WTC11 (cell line): ENCODE measurements at regions not wholly inside any gene's neighbourhood (a gene's known extent, or its start where the extent isn't known, plus 50 kb on each side); places are given as distances from the start of the nearest gene placed in this dataset.

Experiments
- ATAC-seq: fragments of 200-7000 bp; cut with Tn5 transposase; 2 replicates; pipeline ENCODE4 v1.10.0; 2021; ENCODE audit warnings: mild to moderate bottlenecking, moderate library complexity
- CTCF ChIA-PET: fragments of 300-600 bp; sonication (Branson Sonifier 250); formaldehyde crosslinking; loops from one replicate; lab custom pipeline; 2021; ENCODE audit warnings: antibody characterized with exemption; lab: Charles Lee
- POLR2A ChIA-PET: fragments of 350-600 bp; sonication (Branson Sonifier 250); formaldehyde crosslinking; loops from one replicate; lab custom pipeline; 2021; ENCODE audit warnings: antibody characterized with exemption; lab: Charles Lee
- DNase-seq: peaks from one replicate; pipeline ENCODE4 v3.0.0; 2021; ENCODE audit warnings: low spot score
- H3K27ac Mint-ChIP-seq: 2 replicates; pipeline ENCODE4 v1.8.0; 2021; ENCODE audit warnings: mixed read lengths
- H3K27me3 Mint-ChIP-seq: 2 replicates; pipeline ENCODE4 v1.8.0; 2021; ENCODE audit warnings: low read depth, mild to moderate bottlenecking, moderate library complexity, mixed read lengths
- H3K36me3 Mint-ChIP-seq: 2 replicates; pipeline ENCODE4 v1.8.0; 2021; ENCODE audit warnings: mixed read lengths
- H3K4me1 Mint-ChIP-seq: 2 replicates; pipeline ENCODE4 v1.8.0; 2022; ENCODE audit warnings: mixed read lengths
- H3K4me3 Mint-ChIP-seq: 2 replicates; pipeline ENCODE4 v1.8.0; 2021; ENCODE audit warnings: mild to moderate bottlenecking, moderate library complexity, mixed read lengths
- H3K9me3 Mint-ChIP-seq: 2 replicates; pipeline ENCODE4 v1.8.0; 2021; ENCODE audit warnings: mixed read lengths
- AR ChIP-seq: fragments of 250-450 bp; sonication (Bioruptor Pico); IDR thresholded peaks from 2 replicates; pipeline ENCODE4 v1.9.0; 2021; ENCODE audit warnings: mild to moderate bottlenecking
- ATF2 ChIP-seq: sonication (generic); formaldehyde crosslinking; IDR thresholded peaks from 2 replicates; pipeline ENCODE4 v1.8.1; 2022; ENCODE audit warnings: low read depth, missing genetic modification reagents, borderline replicate concordance
- E2F1 ChIP-seq: sonication (generic); formaldehyde crosslinking; IDR thresholded peaks from 2 replicates; pipeline ENCODE4 v1.8.0; 2022; ENCODE audit warnings: mild to moderate bottlenecking, missing genetic modification reagents
- SP1 ChIP-seq: sonication (generic); formaldehyde crosslinking; conservative IDR thresholded peaks from 2 replicates; pipeline ENCODE4 v1.8.1; 2022; ENCODE audit warnings: missing genetic modification reagents
- USF2 ChIP-seq: sonication (generic); formaldehyde crosslinking; IDR thresholded peaks from 2 replicates; pipeline ENCODE4 v1.8.1; 2023; ENCODE audit warnings: mild to moderate bottlenecking, missing genetic modification reagents, moderate library complexity
- ZNF219 ChIP-seq: sonication (generic); formaldehyde crosslinking; IDR thresholded peaks from 2 replicates; pipeline ENCODE4 v1.8.0; 2023; ENCODE audit warnings: missing genetic modification reagents, mild to moderate bottlenecking, borderline replicate concordance
- ZNF416 ChIP-seq: fragments of 250-450 bp; sonication (Bioruptor Pico); IDR thresholded peaks from 2 replicates; pipeline ENCODE4 v1.9.0; 2021; ENCODE audit warnings: mild to moderate bottlenecking, inconsistent platforms
- ZNF425 ChIP-seq: fragments of 250-450 bp; sonication (Bioruptor Pico); conservative IDR thresholded peaks from 2 replicates; pipeline ENCODE4 v1.9.0; 2021; ENCODE audit warnings: mild to moderate bottlenecking
- TF ChIP-seq, protein P1 (sequence below): sonication (generic); formaldehyde crosslinking; IDR thresholded peaks from 2 replicates; pipeline ENCODE4 v1.8.1; 2023; ENCODE audit warnings: mild to moderate bottlenecking, moderate library complexity, missing genetic modification reagents
- TF ChIP-seq, protein P2 (sequence below): sonication (generic); formaldehyde crosslinking; IDR thresholded peaks from 2 replicates; pipeline ENCODE4 v1.8.1; 2023; ENCODE audit warnings: mild to moderate bottlenecking, missing genetic modification reagents, borderline replicate concordance
- TF ChIP-seq, protein P3 (sequence below): sonication (generic); formaldehyde crosslinking; IDR thresholded peaks from 2 replicates; pipeline ENCODE4 v1.8.1; 2023; ENCODE audit warnings: mild to moderate bottlenecking, missing genetic modification reagents
- TF ChIP-seq, protein P4 (sequence below): sonication (generic); formaldehyde crosslinking; conservative IDR thresholded peaks from 2 replicates; pipeline ENCODE4 v1.8.1; 2023; ENCODE audit warnings: mild to moderate bottlenecking, low read depth, missing genetic modification reagents, moderate library complexity
- TF ChIP-seq, protein P5 (sequence below): sonication (generic); formaldehyde crosslinking; conservative IDR thresholded peaks from 2 replicates; pipeline ENCODE4 v1.8.1; 2022; ENCODE audit warnings: mild to moderate bottlenecking, missing genetic modification reagents

GRCh38 chr20:59412181-59412580 lies 111.8 kb downstream of the EDN3 start (continued):
- TF ChIP-seq, protein P1, sequence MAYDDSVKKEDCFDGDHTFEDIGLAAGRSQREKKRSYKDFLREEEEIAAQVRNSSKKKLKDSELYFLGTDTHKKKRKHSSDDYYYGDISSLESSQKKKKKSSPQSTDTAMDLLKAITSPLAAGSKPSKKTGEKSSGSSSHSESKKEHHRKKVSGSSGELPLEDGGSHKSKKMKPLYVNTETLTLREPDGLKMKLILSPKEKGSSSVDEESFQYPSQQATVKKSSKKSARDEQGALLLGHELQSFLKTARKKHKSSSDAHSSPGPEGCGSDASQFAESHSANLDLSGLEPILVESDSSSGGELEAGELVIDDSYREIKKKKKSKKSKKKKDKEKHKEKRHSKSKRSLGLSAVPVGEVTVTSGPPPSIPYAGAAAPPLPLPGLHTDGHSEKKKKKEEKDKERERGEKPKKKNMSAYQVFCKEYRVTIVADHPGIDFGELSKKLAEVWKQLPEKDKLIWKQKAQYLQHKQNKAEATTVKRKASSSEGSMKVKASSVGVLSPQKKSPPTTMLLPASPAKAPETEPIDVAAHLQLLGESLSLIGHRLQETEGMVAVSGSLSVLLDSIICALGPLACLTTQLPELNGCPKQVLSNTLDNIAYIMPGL (CRISPR knock-in tag): no peak
- no peak for TF ChIP-seq ZNF416 (CRISPR knock-in tag)

GRCh38 chr20:59412875-59413284 lies 112.5 kb downstream of the EDN3 start:
- Mint-ChIP-seq H3K4me3 (no peak overlapping the region), H3K4me1 (peaks cover 12% of the 10 kb centered on the region), H3K27me3 (peaks cover 5% of the 10 kb centered on the region; the same call in 1 of the 2 replicates), H3K9me3 (peaks cover 13% of the 10 kb centered on the region), H3K27ac (no peak overlapping the region), H3K36me3 (peaks cover 4% of the 10 kb centered on the region)
- CTCF ChIA-PET: interaction anchor here (0.7 to 1.7 kb wide), 15 partner anchors 9 to 543 kb away, joined by 3 to 10 read pairs (median 4); partner anchors contain the start of gene ATP5F1E
- POLR2A ChIA-PET: no interaction called here
- ATAC-seq: peak; percentile 47
- TF ChIP-seq, protein P2, sequence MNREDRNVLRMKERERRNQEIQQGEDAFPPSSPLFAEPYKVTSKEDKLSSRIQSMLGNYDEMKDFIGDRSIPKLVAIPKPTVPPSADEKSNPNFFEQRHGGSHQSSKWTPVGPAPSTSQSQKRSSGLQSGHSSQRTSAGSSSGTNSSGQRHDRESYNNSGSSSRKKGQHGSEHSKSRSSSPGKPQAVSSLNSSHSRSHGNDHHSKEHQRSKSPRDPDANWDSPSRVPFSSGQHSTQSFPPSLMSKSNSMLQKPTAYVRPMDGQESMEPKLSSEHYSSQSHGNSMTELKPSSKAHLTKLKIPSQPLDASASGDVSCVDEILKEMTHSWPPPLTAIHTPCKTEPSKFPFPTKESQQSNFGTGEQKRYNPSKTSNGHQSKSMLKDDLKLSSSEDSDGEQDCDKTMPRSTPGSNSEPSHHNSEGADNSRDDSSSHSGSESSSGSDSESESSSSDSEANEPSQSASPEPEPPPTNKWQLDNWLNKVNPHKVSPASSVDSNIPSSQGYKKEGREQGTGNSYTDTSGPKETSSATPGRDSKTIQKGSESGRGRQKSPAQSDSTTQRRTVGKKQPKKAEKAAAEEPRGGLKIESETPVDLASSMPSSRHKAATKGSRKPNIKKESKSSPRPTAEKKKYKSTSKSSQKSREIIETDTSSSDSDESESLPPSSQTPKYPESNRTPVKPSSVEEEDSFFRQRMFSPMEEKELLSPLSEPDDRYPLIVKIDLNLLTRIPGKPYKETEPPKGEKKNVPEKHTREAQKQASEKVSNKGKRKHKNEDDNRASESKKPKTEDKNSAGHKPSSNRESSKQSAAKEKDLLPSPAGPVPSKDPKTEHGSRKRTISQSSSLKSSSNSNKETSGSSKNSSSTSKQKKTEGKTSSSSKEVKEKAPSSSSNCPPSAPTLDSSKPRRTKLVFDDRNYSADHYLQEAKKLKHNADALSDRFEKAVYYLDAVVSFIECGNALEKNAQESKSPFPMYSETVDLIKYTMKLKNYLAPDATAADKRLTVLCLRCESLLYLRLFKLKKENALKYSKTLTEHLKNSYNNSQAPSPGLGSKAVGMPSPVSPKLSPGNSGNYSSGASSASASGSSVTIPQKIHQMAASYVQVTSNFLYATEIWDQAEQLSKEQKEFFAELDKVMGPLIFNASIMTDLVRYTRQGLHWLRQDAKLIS: no peak
- no peak for TF ChIP-seq SP1 (CRISPR knock-in tag)
- TF ChIP-seq USF2 (CRISPR knock-in tag): no peak
- TF ChIP-seq ATF2 (CRISPR knock-in tag): no peak
- TF ChIP-seq, protein P3, sequence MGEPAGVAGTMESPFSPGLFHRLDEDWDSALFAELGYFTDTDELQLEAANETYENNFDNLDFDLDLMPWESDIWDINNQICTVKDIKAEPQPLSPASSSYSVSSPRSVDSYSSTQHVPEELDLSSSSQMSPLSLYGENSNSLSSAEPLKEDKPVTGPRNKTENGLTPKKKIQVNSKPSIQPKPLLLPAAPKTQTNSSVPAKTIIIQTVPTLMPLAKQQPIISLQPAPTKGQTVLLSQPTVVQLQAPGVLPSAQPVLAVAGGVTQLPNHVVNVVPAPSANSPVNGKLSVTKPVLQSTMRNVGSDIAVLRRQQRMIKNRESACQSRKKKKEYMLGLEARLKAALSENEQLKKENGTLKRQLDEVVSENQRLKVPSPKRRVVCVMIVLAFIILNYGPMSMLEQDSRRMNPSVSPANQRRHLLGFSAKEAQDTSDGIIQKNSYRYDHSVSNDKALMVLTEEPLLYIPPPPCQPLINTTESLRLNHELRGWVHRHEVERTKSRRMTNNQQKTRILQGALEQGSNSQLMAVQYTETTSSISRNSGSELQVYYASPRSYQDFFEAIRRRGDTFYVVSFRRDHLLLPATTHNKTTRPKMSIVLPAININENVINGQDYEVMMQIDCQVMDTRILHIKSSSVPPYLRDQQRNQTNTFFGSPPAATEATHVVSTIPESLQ (CRISPR knock-in tag): no peak
- no peak for TF ChIP-seq E2F1
- TF ChIP-seq, protein P4, sequence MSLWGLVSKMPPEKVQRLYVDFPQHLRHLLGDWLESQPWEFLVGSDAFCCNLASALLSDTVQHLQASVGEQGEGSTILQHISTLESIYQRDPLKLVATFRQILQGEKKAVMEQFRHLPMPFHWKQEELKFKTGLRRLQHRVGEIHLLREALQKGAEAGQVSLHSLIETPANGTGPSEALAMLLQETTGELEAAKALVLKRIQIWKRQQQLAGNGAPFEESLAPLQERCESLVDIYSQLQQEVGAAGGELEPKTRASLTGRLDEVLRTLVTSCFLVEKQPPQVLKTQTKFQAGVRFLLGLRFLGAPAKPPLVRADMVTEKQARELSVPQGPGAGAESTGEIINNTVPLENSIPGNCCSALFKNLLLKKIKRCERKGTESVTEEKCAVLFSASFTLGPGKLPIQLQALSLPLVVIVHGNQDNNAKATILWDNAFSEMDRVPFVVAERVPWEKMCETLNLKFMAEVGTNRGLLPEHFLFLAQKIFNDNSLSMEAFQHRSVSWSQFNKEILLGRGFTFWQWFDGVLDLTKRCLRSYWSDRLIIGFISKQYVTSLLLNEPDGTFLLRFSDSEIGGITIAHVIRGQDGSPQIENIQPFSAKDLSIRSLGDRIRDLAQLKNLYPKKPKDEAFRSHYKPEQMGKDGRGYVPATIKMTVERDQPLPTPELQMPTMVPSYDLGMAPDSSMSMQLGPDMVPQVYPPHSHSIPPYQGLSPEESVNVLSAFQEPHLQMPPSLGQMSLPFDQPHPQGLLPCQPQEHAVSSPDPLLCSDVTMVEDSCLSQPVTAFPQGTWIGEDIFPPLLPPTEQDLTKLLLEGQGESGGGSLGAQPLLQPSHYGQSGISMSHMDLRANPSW (CRISPR knock-in tag): no peak
- no peak for TF ChIP-seq ZNF416 (CRISPR knock-in tag)
- no peak for TF ChIP-seq ZNF219 (CRISPR knock-in tag)
- TF ChIP-seq, protein P5, sequence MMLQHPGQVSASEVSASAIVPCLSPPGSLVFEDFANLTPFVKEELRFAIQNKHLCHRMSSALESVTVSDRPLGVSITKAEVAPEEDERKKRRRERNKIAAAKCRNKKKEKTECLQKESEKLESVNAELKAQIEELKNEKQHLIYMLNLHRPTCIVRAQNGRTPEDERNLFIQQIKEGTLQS (CRISPR knock-in tag): no peak
- no peak for TF ChIP-seq AR (CRISPR knock-in tag)
- TF ChIP-seq ZNF425 (CRISPR knock-in tag): no peak
- peak; percentile 33 for DNase-seq
